GM21737 (cell line): ENCODE measurements at regions not wholly inside any gene's neighbourhood (a gene's known extent, or its start where the extent isn't known, plus 50 kb on each side); places are given as distances from the start of the nearest gene placed in this dataset.
"Not testable (repeated sequence)": the region's sequence is repeated elsewhere in the genome, so short reads cannot be mapped to it uniquely, and the experiment has no call there.

ENCODE experiments used
- ATAC-seq: cut with Tn5 transposase; IDR thresholded peaks from one replicate; pipeline ENCODE4 v1.9.1; 2021; ENCODE audit warnings: mild to moderate bottlenecking, moderate library complexity; ENCODE audit not compliant: unreplicated experiment

- not testable (repeated sequence) for ATAC-seq
Observed at GRCh38 chr2:242097278-242097677, 227.7 kb downstream of the RTP5 start.

- ATAC-seq: no peak
Observed at GRCh38 chr2:242098034-242098433, 228.5 kb downstream of the RTP5 start.

GRCh38 chr2:242098445-242099128 is 229.1 kb downstream of the RTP5 start:
- no peak for ATAC-seq

GRCh38 chr2:242103093-242103492 is 233.6 kb downstream of the RTP5 start:
- not testable (repeated sequence) for ATAC-seq

GRCh38 chr2:242104202-242104956 is 234.8 kb downstream of the RTP5 start:
- not testable (repeated sequence) for ATAC-seq

- ATAC-seq: not testable (repeated sequence)
Observed at GRCh38 chr2:242107065-242107464, 237.5 kb downstream of the RTP5 start.

- ATAC-seq: not testable (repeated sequence)
Observed at GRCh38 chr2:242108797-242109500, 239.4 kb downstream of the RTP5 start.

GRCh38 chr2:242109819-242110218 is 240.3 kb downstream of the RTP5 start:
- not testable (repeated sequence) for ATAC-seq

- not testable (repeated sequence) for ATAC-seq
Observed at GRCh38 chr2:242111954-242112353, 242.4 kb downstream of the RTP5 start.

GRCh38 chr2:242113492-242113891 is 244.0 kb downstream of the RTP5 start:
- not testable (repeated sequence) for ATAC-seq

GRCh38 chr2:242116676-242117075 is 247.1 kb downstream of the RTP5 start:
- not testable (repeated sequence) for ATAC-seq

- ATAC-seq: not testable (repeated sequence)
Observed at GRCh38 chr2:242117305-242117704, 247.8 kb downstream of the RTP5 start.

GRCh38 chr2:242119682-242120081 is 250.2 kb downstream of the RTP5 start:
- not testable (repeated sequence) for ATAC-seq

- not testable (repeated sequence) for ATAC-seq
Observed at GRCh38 chr2:242130682-242131081, 261.2 kb downstream of the RTP5 start.

- ATAC-seq: not testable (repeated sequence)
Observed at GRCh38 chr2:242159921-242160320, 290.4 kb downstream of the RTP5 start.

GRCh38 chr2:242165115-242165514 is 295.6 kb downstream of the RTP5 start:
- not testable (repeated sequence) for ATAC-seq

- not testable (repeated sequence) for ATAC-seq
Observed at GRCh38 chr2:242171290-242171689, 301.8 kb downstream of the RTP5 start.
